Psoas muscle (tissue), 7 donors: ENCODE measurements at regions not wholly inside any gene's neighbourhood (a gene's known extent, or its start where the extent isn't known, plus 50 kb on each side); places are given as distances from the start of the nearest gene placed in this dataset.

Experiments used
- ATAC-seq, 4 donors: fragments of 200-7000 bp; cut with Tn5 transposase; one replicate each; pipeline ENCODE4 v1.9.1; 2020; ENCODE audit warnings: moderate library complexity in 3 of 4, mild to moderate bottlenecking in 2 of 4
- DNase-seq, 2 donors: peaks; one replicate each; pipeline ENCODE4 v3.0.0-alpha.2; 2020
- H3K27ac ChIP-seq: fragments of 200-600 bp; one replicate; pipeline ENCODE4 v1.8.0; 2022
- H3K27me3 ChIP-seq, 3 donors: fragments of 200-600 bp in 1 of 3; one replicate each; pipeline versions ENCODE4 v1.6.1 to v1.8.0; 2013 to 2022; ENCODE audit warnings: low read length in 2 of 3, mild to moderate bottlenecking in 2 of 3, moderate library complexity in 1 of 3; ENCODE audit not compliant: insufficient read depth in 3 of 3
- H3K36me3 ChIP-seq, 2 donors: fragments of 200-600 bp in 1 of 2; one replicate each; pipeline versions ENCODE4 v1.6.1 to v1.8.0; 2013 to 2022; ENCODE audit warnings: low read depth in 1 of 2, mild to moderate bottlenecking in 1 of 2, moderate library complexity in 1 of 2; ENCODE audit not compliant: insufficient read depth in 1 of 2
- H3K4me1 ChIP-seq: fragments of 200-600 bp; one replicate; pipeline ENCODE4 v1.8.0; 2022
- H3K4me3 ChIP-seq: fragments of 200-600 bp; one replicate; pipeline ENCODE4 v1.8.0; 2022; ENCODE audit warnings: mild to moderate bottlenecking
- H3K9me3 ChIP-seq: fragments of 200-600 bp; one replicate; pipeline ENCODE4 v1.8.0; 2022
- WGBS, 3 donors: extraction: QIAGEN DNeasy Blood & Tissue Kit; methylation state at CpG; one replicate each; pipeline versions ENCODE4 v1.1.6 to v1.1.7; 2013; 5-methylcytosine and 5-hydroxymethylcytosine counted together
- intact Hi-C, 2 donors: fragments of 100-400 bp; cut with DNase I; formaldehyde crosslinking; loops; one replicate each; pipeline versions ENCODE4 v1.11.0 to v1.14.2; 2022
- TF ChIP-seq, protein P1 (sequence below): fragments of 200-600 bp; IDR thresholded peaks from one replicate; pipeline ENCODE4 v1.8.0; 2022; ENCODE audit warnings: antibody characterized with exemption
- donor health status: healthy with polysubstance abuse.
- donor health status: DM: no; HTN: no; CAD: no; lungs with moderate emphysema.
- donor health status: Bipolar disorder and iron deficiency.
- donor health status: healthy.
- donor health status: DM: yes; HTN: yes; CAD: no.
- donor health status: DM: no; HTN: no; CAD: no.
- donor health status: DM: yes; HTN: yes; CAD: no.

DNA sequence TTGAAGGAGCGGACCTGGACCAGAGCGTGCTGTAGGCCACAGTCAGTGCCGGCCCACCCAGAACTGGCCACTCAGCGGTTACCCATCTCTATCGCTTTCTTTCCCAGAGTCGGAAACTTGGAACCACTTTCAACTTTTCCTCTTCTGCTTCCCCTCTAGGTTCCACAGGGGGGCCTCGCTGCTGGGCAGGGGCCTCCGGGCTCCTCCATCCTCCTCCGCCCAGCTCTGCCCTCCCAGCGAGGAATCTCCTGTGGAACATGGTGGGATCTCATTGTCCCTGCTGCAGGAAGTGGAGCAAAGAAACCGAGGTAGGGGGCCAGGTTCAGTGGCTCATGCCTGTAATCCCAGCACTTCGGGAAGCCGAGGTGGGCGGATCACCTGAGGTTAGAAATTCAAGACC lies 139.2 kb downstream of the ETS2 start:
- TF ChIP-seq, protein P1, sequence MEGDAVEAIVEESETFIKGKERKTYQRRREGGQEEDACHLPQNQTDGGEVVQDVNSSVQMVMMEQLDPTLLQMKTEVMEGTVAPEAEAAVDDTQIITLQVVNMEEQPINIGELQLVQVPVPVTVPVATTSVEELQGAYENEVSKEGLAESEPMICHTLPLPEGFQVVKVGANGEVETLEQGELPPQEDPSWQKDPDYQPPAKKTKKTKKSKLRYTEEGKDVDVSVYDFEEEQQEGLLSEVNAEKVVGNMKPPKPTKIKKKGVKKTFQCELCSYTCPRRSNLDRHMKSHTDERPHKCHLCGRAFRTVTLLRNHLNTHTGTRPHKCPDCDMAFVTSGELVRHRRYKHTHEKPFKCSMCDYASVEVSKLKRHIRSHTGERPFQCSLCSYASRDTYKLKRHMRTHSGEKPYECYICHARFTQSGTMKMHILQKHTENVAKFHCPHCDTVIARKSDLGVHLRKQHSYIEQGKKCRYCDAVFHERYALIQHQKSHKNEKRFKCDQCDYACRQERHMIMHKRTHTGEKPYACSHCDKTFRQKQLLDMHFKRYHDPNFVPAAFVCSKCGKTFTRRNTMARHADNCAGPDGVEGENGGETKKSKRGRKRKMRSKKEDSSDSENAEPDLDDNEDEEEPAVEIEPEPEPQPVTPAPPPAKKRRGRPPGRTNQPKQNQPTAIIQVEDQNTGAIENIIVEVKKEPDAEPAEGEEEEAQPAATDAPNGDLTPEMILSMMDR = no peak
- Histone ChIP-seq H3K9me3 (no peaks in the 10 kb centered on the region), H3K27me3 (no peaks in the 10 kb centered on the region), H3K4me1 (no peaks in the 10 kb centered on the region), H3K27ac (no peak overlapping the region), H3K36me3 (no peaks in the 10 kb centered on the region), H3K4me3 (no peak overlapping the region)
- WGBS, 3 donors = 85 to 91% (median 86%) methylated on average over 14 of the region's 14 CpGs
- intact Hi-C loops = no loop called here
- ATAC-seq (no peak), DNase-seq (no peak)

GRCh38 chr21:38944402-38944801 lies 138.7 kb downstream of the ETS2 start:
- Histone ChIP-seq H3K27ac (no peak overlapping the region), H3K27me3 (no peaks in the 10 kb centered on the region), H3K9me3 (no peaks in the 10 kb centered on the region), H3K36me3 (no peaks in the 10 kb centered on the region), H3K4me3 (no peak overlapping the region), H3K4me1 (no peaks in the 10 kb centered on the region)
- no peak for DNase-seq
- intact Hi-C loops = no loop called here
- WGBS, 3 donors = 90 to 97% (median 93%) methylated on average over 11 of the region's 11 CpGs
- TF ChIP-seq, protein P1 = no peak
- ATAC-seq = no peak

GRCh38 chr21:38942748-38943211 lies 137.1 kb downstream of the ETS2 start:
- Histone ChIP-seq H3K4me3 (no peak overlapping the region), H3K27ac (no peak overlapping the region), H3K36me3 (no peaks in the 10 kb centered on the region), H3K4me1 (no peaks in the 10 kb centered on the region), H3K27me3 (no peaks in the 10 kb centered on the region), H3K9me3 (no peaks in the 10 kb centered on the region)
- ATAC-seq (no peak), DNase-seq (no peak)
- TF ChIP-seq, protein P1 = no peak
- WGBS, 3 donors = 92 to 97% (median 93%) methylated on average over 7 of the region's 7 CpGs
- intact Hi-C loops = no loop called here

DNA sequence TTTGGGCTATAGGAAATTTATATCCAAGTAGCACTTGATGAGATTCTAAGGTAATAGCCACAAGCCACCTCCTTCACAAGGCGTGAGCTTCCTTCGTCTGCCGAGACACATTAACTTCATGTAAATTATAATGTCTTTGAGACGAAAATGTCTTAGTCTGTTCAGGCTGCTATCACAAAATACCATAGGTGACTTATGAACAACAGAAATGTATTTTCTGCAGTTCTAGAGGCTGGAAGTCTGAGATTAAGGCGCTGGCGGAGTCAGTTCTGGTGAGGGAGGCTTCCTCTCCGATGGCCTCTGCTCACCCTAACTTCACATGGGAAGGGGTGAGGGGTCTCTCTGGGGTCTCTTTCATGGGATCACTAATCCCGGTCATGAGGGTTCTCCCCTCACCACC lies 133.0 kb downstream of the ETS2 start:
- DNase-seq = no peak
- no peaks in the 10 kb centered on the region for H3K36me3 ChIP-seq
- H3K4me1 ChIP-seq = no peaks in the 10 kb centered on the region
- H3K27ac ChIP-seq = no peak overlapping the region
- WGBS, 3 donors = 84 to 87% (median 86%) methylated on average over 8 of the region's 8 CpGs
- TF ChIP-seq, protein P1 = no peak
- ATAC-seq = no peak
- intact Hi-C loops = no loop called here
- H3K27me3 ChIP-seq = no peaks in the 10 kb centered on the region
- H3K9me3 ChIP-seq = no peaks in the 10 kb centered on the region
- H3K4me3 ChIP-seq = no peak overlapping the region

DNA sequence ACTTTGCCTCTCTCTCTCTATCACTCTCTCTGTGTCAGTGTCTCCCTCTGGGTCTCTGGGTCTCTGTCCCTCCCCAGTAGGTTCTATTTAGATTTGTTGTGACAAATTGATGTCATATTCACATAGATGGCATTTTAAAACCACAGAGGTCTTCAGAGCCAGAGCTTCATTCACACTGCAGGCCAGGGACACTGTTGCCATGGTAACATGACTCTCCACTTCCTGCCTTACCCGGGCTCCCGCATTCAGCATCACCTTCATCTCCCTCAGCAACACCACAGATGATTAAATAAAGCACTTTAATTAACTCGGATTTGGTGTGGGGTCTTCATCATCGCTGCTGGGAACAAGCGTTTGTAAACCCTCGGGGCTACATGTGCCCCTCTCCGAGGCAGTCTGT lies 132.6 kb downstream of the ETS2 start:
- 58 to 70% (median 63%) methylated on average over 7 of the region's 7 CpGs for WGBS, 3 donors
- TF ChIP-seq, protein P1 = no peak
- Histone ChIP-seq H3K4me3 (no peak overlapping the region), H3K9me3 (no peaks in the 10 kb centered on the region), H3K4me1 (no peaks in the 10 kb centered on the region), H3K36me3 (no peaks in the 10 kb centered on the region), H3K27me3 (no peaks in the 10 kb centered on the region), H3K27ac (no peak overlapping the region)
- ATAC-seq = no peak
- intact Hi-C loops = no loop called here
- no peak for DNase-seq
